Lung (tissue), 11 donors: ENCODE measurements at regions not wholly inside any gene's neighbourhood (a gene's known extent, or its start where the extent isn't known, plus 50 kb on each side); places are given as distances from the start of the nearest gene placed in this dataset.

Source experiments
- ATAC-seq: fragments of 200-7000 bp; cut with Tn5 transposase; one replicate; pipeline ENCODE4 v1.9.1; 2020; ENCODE audit warnings: moderate number of reproducible peaks; ENCODE audit not compliant: insufficient read depth, low FRiP score
- DNase-seq, 3 donors: peaks; one replicate each; pipeline ENCODE4 v3.0.0-alpha.2; 2013 to 2017
- H3K27ac ChIP-seq, 2 donors: one replicate each; pipeline ENCODE4 v1.5.1; 2013; ENCODE audit warnings: mild to moderate bottlenecking in 2 of 2, moderate library complexity in 2 of 2, control low read depth in 1 of 2, inconsistent platforms in 1 of 2, low read depth in 1 of 2, low read length in 1 of 2
- H3K27me3 ChIP-seq, 3 donors: one replicate each; pipeline ENCODE4 v1.5.1; 2013; ENCODE audit warnings: low read length in 2 of 3; ENCODE audit not compliant: control insufficient read depth in 3 of 3, insufficient read depth in 3 of 3
- H3K36me3 ChIP-seq, 4 donors: one replicate each; pipeline ENCODE4 v1.5.1; 2013; ENCODE audit warnings: low read length in 4 of 4, mild to moderate bottlenecking in 1 of 4, moderate library complexity in 1 of 4; ENCODE audit not compliant: control insufficient read depth in 4 of 4, insufficient read depth in 4 of 4
- H3K4me1 ChIP-seq, 5 donors: one replicate each; pipeline ENCODE4 v1.5.1; 2013; ENCODE audit warnings: low read length in 5 of 5, mild to moderate bottlenecking in 2 of 5, moderate library complexity in 1 of 5; ENCODE audit not compliant: control insufficient read depth in 5 of 5, insufficient read depth in 5 of 5
- H3K4me3 ChIP-seq: one replicate; pipeline ENCODE4 v1.5.1; 2013; ENCODE audit warnings: mild to moderate bottlenecking, control low read depth, moderate library complexity
- H3K9ac ChIP-seq, 2 donors: one replicate each; pipeline ENCODE4 v1.5.1; 2013; ENCODE audit warnings: low read length in 2 of 2, control low read depth in 1 of 2; ENCODE audit not compliant: insufficient read depth in 1 of 2
- H3K9me3 ChIP-seq, 4 donors: one replicate each; pipeline ENCODE4 v1.5.1; 2013; ENCODE audit warnings: low read length in 3 of 4, mild to moderate bottlenecking in 1 of 4, moderate library complexity in 1 of 4; ENCODE audit not compliant: control insufficient read depth in 4 of 4, insufficient read depth in 3 of 4
- CTCF ChIP-seq: IDR thresholded peaks from 2 replicates; pipeline ENCODE4 v1.5.1; 2012; ENCODE audit warnings: mild to moderate bottlenecking; ENCODE audit errors: control extremely low read depth, extremely low read depth
- WGBS, 2 donors: extraction: QIAGEN DNeasy Blood & Tissue Kit; methylation state at CpG; one replicate each; pipeline ENCODE4 v1.1.7; 2013; 5-methylcytosine and 5-hydroxymethylcytosine counted together
- donor health status: control.
- donor health status: control.
- donor health status: Bipolar disorder and iron deficiency.
- donor health status: healthy.
- donor health status: DM: yes; HTN: yes; CAD: no.

- Histone ChIP-seq H3K27me3 (no peaks in the 10 kb centered on the region), H3K9ac (no peak overlapping the region), H3K36me3 (no peaks in the 10 kb centered on the region), H3K9me3 (peaks cover 0 to under 1% (median 0%) of the 10 kb centered on the region in 4 donors), H3K4me3 (no peak overlapping the region), H3K27ac (no peak overlapping the region), H3K4me1 (peaks cover 0 to 28% (median 0%) of the 10 kb centered on the region in 5 donors)
- no peak for ATAC-seq
- no peak for TF ChIP-seq CTCF
- WGBS, 2 donors = 58 to 73% methylated on average over 7 of the region's 7 CpGs
- no peak for DNase-seq
Observed at GRCh38 chr15:62404194-62404985, 239.3 kb upstream of the C2CD4B start.

- no peak for TF ChIP-seq CTCF
- DNase-seq (no peak), ATAC-seq (no peak)
- Histone ChIP-seq H3K4me1 (peaks cover 0 to 21% (median 0%) of the 10 kb centered on the region in 5 donors), H3K4me3 (no peak overlapping the region), H3K9me3 (no peaks in the 10 kb centered on the region), H3K36me3 (no peaks in the 10 kb centered on the region), H3K9ac (no peak overlapping the region), H3K27me3 (no peaks in the 10 kb centered on the region), H3K27ac (no peak overlapping the region)
- 100% methylated on average over 1 of the region's 1 CpG for WGBS, 2 donors
Observed at GRCh38 chr15:62406305-62406891, 241.3 kb upstream of the C2CD4B start.

GRCh38 chr15:62407216-62407615 lies 242.1 kb upstream of the C2CD4B start:
- no peak overlapping the region for H3K27ac ChIP-seq
- H3K4me3 ChIP-seq = no peak overlapping the region
- no peak for TF ChIP-seq CTCF
- no peak for ATAC-seq
- H3K4me1 ChIP-seq = peaks cover 0 to 19% (median 0%) of the 10 kb centered on the region in 5 donors
- no peaks in the 10 kb centered on the region for H3K9me3 ChIP-seq
- WGBS, 2 donors = 92 to 94% methylated on average over 4 of the region's 4 CpGs
- H3K9ac ChIP-seq = no peak overlapping the region
- H3K36me3 ChIP-seq = no peaks in the 10 kb centered on the region
- DNase-seq = no peak
- no peaks in the 10 kb centered on the region for H3K27me3 ChIP-seq
